Endodermal cell (in vitro differentiated cells): ENCODE measurements at regions not wholly inside any gene's neighbourhood (a gene's known extent, or its start where the extent isn't known, plus 50 kb on each side); places are given as distances from the start of the nearest gene placed in this dataset.

Experiments
- DNase-seq: peaks from one replicate; pipeline ENCODE4 v3.0.0-alpha.2; 2017
- H3K27ac ChIP-seq: 2 replicates; pipeline ENCODE4 v1.5.1; 2013; ENCODE audit warnings: mild to moderate bottlenecking, low read depth, low read length, moderate library complexity
- H3K27me3 ChIP-seq: 2 replicates; pipeline ENCODE4 v1.6.1; 2013; ENCODE audit warnings: mild to moderate bottlenecking, low read length, moderate library complexity; ENCODE audit not compliant: insufficient read depth, control insufficient read depth, poor library complexity, severe bottlenecking
- H3K36me3 ChIP-seq: 2 replicates; pipeline ENCODE4 v1.7.0; 2013; ENCODE audit warnings: mild to moderate bottlenecking, low read length, moderate library complexity; ENCODE audit not compliant: control insufficient read depth, insufficient read depth
- H3K4me1 ChIP-seq: one replicate; pipeline ENCODE4 v1.7.0; 2013; ENCODE audit warnings: low read length; ENCODE audit not compliant: control insufficient read depth, insufficient read depth
- H3K4me3 ChIP-seq: 2 replicates; pipeline ENCODE4 v1.5.1; 2013; ENCODE audit warnings: mild to moderate bottlenecking, low read length, moderate library complexity
- H3K9ac ChIP-seq: 2 replicates; pipeline ENCODE4 v1.6.1; 2013; ENCODE audit warnings: mild to moderate bottlenecking, low read length, moderate library complexity; ENCODE audit not compliant: poor library complexity, severe bottlenecking; ENCODE audit errors: extremely low read depth
- H3K9me3 ChIP-seq: 2 replicates; pipeline ENCODE4 v1.6.1; 2013; ENCODE audit warnings: mild to moderate bottlenecking, low read length, moderate library complexity; ENCODE audit not compliant: control insufficient read depth
- H3K27ac Mint-ChIP-seq: 2 replicates; pipeline ENCODE4 v1.8.0; 2020; ENCODE audit warnings: mixed read lengths
- H3K27me3 Mint-ChIP-seq: 2 replicates; pipeline ENCODE4 v1.8.0; 2021; ENCODE audit warnings: mild to moderate bottlenecking, mixed read lengths; ENCODE audit not compliant: insufficient read depth
- H3K36me3 Mint-ChIP-seq: 2 replicates; pipeline ENCODE4 v1.8.0; 2020; ENCODE audit warnings: low read depth, mixed read lengths
- H3K4me1 Mint-ChIP-seq: 2 replicates; pipeline ENCODE4 v1.8.0; 2020; ENCODE audit warnings: mixed read lengths
- H3K4me3 Mint-ChIP-seq: 2 replicates; pipeline ENCODE4 v1.8.0; 2020; ENCODE audit warnings: mild to moderate bottlenecking, moderate library complexity, mixed read lengths
- H3K9me3 Mint-ChIP-seq: 2 replicates; pipeline ENCODE4 v1.8.0; 2020; ENCODE audit warnings: mild to moderate bottlenecking, mixed read lengths
- CTCF ChIP-seq: fragments of 200-600 bp; sonication (generic); conservative IDR thresholded peaks from 2 replicates; pipeline ENCODE4 v1.5.0; 2021; ENCODE audit warnings: antibody characterized with exemption, mild to moderate bottlenecking
- WGBS, 2 experiments: methylation state at CpG; one replicate each; pipeline versions ENCODE4 v1.1.5 to v1.1.7; 2013; ENCODE audit warnings: missing lambda C conversion rate in 2 of 2, mixed read lengths in 1 of 2; ENCODE audit not compliant: insufficient coverage in 1 of 2, insufficient read length in 1 of 2; 5-methylcytosine and 5-hydroxymethylcytosine counted together

DNA sequence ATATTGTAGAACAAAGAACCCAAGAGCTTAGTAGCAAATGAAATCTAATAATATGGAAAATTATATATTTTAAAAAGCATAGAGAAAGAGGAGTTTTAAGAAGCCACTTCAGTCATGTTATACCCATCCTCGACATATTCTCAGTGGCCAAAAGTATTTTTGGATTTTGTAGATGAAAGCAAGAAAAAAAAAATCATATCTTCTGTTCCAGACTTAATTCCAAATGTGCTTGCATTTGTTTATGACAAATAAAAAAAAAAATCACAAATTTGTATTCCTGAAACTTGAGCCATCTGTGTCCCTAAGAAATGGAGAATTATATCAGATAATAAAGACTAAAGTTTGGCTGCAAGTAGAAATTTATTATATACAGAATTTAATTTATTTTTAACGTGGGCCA is 1482.4 kb upstream of the PABPC4L start:
- Histone ChIP-seq H3K4me1 (no peaks in the 10 kb centered on the region), H3K9me3 (no peaks in the 10 kb centered on the region), H3K27ac (no peak overlapping the region), H3K36me3 (no peaks in the 10 kb centered on the region), H3K27me3 (no peaks in the 10 kb centered on the region), H3K4me3 (no peak overlapping the region), H3K9ac (no peak overlapping the region)
- H3K27me3 Mint-ChIP-seq = no peaks in the 10 kb centered on the region
- WGBS, 2 experiments = 67 to 92% methylated on average over 1 of the region's 2 CpGs
- no peak for TF ChIP-seq CTCF
- H3K9me3 Mint-ChIP-seq = peaks cover 7% of the 10 kb centered on the region
- no peak overlapping the region for H3K27ac Mint-ChIP-seq
- H3K4me3 Mint-ChIP-seq = no peak overlapping the region
- H3K4me1 Mint-ChIP-seq = no peaks in the 10 kb centered on the region
- no peaks in the 10 kb centered on the region for H3K36me3 Mint-ChIP-seq
- DNase-seq = no peak

DNA sequence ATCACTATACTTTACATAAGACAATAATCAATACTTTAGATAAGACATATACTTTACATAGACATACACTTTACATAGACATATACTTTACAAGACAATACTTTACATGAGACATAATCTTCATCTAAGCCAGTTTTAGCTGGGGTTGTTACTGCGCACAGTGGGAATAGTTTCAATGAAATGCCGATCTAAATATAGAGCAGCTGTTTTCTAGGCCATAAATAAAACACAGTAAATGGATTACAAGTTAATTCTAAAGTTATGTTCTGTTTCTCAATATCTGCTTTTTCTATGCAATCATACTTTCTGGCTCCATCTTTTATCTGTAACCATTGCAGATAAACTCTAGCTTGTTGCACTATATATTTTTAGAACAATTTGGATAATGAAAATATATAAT is 1470.6 kb upstream of the PABPC4L start:
- no peaks in the 10 kb centered on the region for H3K9me3 Mint-ChIP-seq
- no peak overlapping the region for H3K27ac Mint-ChIP-seq
- Histone ChIP-seq H3K9ac (no peak overlapping the region), H3K27me3 (no peaks in the 10 kb centered on the region), H3K27ac (no peak overlapping the region), H3K4me3 (no peak overlapping the region), H3K4me1 (no peaks in the 10 kb centered on the region), H3K36me3 (no peaks in the 10 kb centered on the region), H3K9me3 (no peaks in the 10 kb centered on the region)
- H3K27me3 Mint-ChIP-seq = no peaks in the 10 kb centered on the region
- H3K4me1 Mint-ChIP-seq = no peaks in the 10 kb centered on the region
- no peak for DNase-seq
- TF ChIP-seq CTCF = no peak
- no peak overlapping the region for H3K4me3 Mint-ChIP-seq
- no peaks in the 10 kb centered on the region for H3K36me3 Mint-ChIP-seq
- 86 to 100% methylated on average over 2 of the region's 2 CpGs for WGBS, 2 experiments

- Histone ChIP-seq H3K4me3 (no peak overlapping the region), H3K36me3 (no peaks in the 10 kb centered on the region), H3K4me1 (no peaks in the 10 kb centered on the region), H3K27ac (no peak overlapping the region), H3K27me3 (no peaks in the 10 kb centered on the region), H3K9ac (no peak overlapping the region), H3K9me3 (no peaks in the 10 kb centered on the region)
- no peaks in the 10 kb centered on the region for H3K27me3 Mint-ChIP-seq
- H3K4me3 Mint-ChIP-seq = no peak overlapping the region
- peak; percentile 28 for TF ChIP-seq CTCF
- no peaks in the 10 kb centered on the region for H3K36me3 Mint-ChIP-seq
- H3K9me3 Mint-ChIP-seq = no peaks in the 10 kb centered on the region
- no peaks in the 10 kb centered on the region for H3K4me1 Mint-ChIP-seq
- no peak for DNase-seq
- no peak overlapping the region for H3K27ac Mint-ChIP-seq
Measured at GRCh38 chr4:135670548-135670947, 1469.0 kb upstream of the PABPC4L start.
